ENCODE measurements at regions not wholly inside any gene's neighbourhood (a gene's known extent, or its start where the extent isn't known, plus 50 kb on each side); places are given as distances from the start of the nearest gene placed in this dataset.

DNA sequence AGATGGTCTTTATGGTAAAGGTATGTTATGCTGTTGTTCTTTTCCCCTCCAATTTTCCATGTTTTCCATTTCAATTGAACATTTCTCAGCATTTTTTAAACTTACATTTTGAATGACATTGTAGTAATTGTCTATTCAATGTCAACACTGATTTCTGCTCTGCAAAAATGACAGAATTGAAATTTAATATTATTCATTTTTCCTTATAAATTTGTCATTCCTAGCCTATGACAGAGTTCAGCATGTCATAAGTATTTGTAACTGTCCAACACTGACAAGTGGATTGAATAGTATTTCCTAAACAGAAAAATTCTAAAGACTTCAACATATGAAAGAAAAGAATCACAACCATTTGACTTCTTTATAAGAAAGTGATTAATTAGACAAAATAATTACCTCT lies 1478.3 kb upstream of the CDH6 start:
- Histone ChIP-seq H3K27ac (no peak overlapping the region), H3K4me3 (ENCODE audit: low read depth, low read length) (no peak overlapping the region), H3K27me3 (replicated peaks) (no peaks in the 10 kb centered on the region), H3K36me3 (replicated peaks) (no peaks in the 10 kb centered on the region)
- no peak for DNase-seq
- in situ Hi-C loops (cut with HindIII; ENCODE audit: low pct_ligation_motif_present, low sequenced_read_pairs): no loop called here
- TF ChIP-seq, protein P1, sequence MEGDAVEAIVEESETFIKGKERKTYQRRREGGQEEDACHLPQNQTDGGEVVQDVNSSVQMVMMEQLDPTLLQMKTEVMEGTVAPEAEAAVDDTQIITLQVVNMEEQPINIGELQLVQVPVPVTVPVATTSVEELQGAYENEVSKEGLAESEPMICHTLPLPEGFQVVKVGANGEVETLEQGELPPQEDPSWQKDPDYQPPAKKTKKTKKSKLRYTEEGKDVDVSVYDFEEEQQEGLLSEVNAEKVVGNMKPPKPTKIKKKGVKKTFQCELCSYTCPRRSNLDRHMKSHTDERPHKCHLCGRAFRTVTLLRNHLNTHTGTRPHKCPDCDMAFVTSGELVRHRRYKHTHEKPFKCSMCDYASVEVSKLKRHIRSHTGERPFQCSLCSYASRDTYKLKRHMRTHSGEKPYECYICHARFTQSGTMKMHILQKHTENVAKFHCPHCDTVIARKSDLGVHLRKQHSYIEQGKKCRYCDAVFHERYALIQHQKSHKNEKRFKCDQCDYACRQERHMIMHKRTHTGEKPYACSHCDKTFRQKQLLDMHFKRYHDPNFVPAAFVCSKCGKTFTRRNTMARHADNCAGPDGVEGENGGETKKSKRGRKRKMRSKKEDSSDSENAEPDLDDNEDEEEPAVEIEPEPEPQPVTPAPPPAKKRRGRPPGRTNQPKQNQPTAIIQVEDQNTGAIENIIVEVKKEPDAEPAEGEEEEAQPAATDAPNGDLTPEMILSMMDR (IDR thresholded peaks at IDR 0.05; ENCODE audit: low read depth, low read length, missing control alignments): no peak

GRCh38 chr5:29702875-29703274 lies 1490.6 kb upstream of the CDH6 start:
- in situ Hi-C loops (cut with HindIII; ENCODE audit: low pct_ligation_motif_present, low sequenced_read_pairs): no loop called here
- no peak for DNase-seq
- Histone ChIP-seq H3K4me3 (ENCODE audit: low read depth, low read length) (no peak overlapping the region), H3K27ac (no peak overlapping the region), H3K36me3 (replicated peaks) (no peaks in the 10 kb centered on the region), H3K27me3 (replicated peaks) (no peaks in the 10 kb centered on the region)
- TF ChIP-seq, protein P1 (IDR thresholded peaks at IDR 0.05; ENCODE audit: low read depth, low read length, missing control alignments): no peak

GRCh38 chr5:29701600-29701999 lies 1491.9 kb upstream of the CDH6 start:
- TF ChIP-seq, protein P1 (IDR thresholded peaks at IDR 0.05; ENCODE audit: low read depth, low read length, missing control alignments): no peak
- no peak for DNase-seq
- in situ Hi-C loops (cut with HindIII; ENCODE audit: low pct_ligation_motif_present, low sequenced_read_pairs): no loop called here
- H3K27ac ChIP-seq: no peak overlapping the region
- no peaks in the 10 kb centered on the region for H3K27me3 ChIP-seq (replicated peaks)
- no peak overlapping the region for H3K4me3 ChIP-seq (ENCODE audit: low read depth, low read length)
- H3K36me3 ChIP-seq (replicated peaks): no peaks in the 10 kb centered on the region

- Histone ChIP-seq H3K27me3 (replicated peaks) (no peaks in the 10 kb centered on the region), H3K36me3 (replicated peaks) (no peaks in the 10 kb centered on the region), H3K4me3 (ENCODE audit: low read depth, low read length) (no peak overlapping the region), H3K27ac (no peak overlapping the region)
- TF ChIP-seq, protein P1 (IDR thresholded peaks at IDR 0.05; ENCODE audit: low read depth, low read length, missing control alignments): no peak
- in situ Hi-C loops (cut with HindIII; ENCODE audit: low pct_ligation_motif_present, low sequenced_read_pairs): no loop called here
- no peak for DNase-seq
Measured at GRCh38 chr5:29697785-29698414, 1495.6 kb upstream of the CDH6 start.

GRCh38 chr5:29697278-29697677 lies 1496.2 kb upstream of the CDH6 start:
- no peaks in the 10 kb centered on the region for H3K36me3 ChIP-seq (replicated peaks)
- in situ Hi-C loops (cut with HindIII; ENCODE audit: low pct_ligation_motif_present, low sequenced_read_pairs): no loop called here
- H3K4me3 ChIP-seq (ENCODE audit: low read depth, low read length): no peak overlapping the region
- no peaks in the 10 kb centered on the region for H3K27me3 ChIP-seq (replicated peaks)
- TF ChIP-seq, protein P1 (IDR thresholded peaks at IDR 0.05; ENCODE audit: low read depth, low read length, missing control alignments): no peak
- H3K27ac ChIP-seq: no peak overlapping the region
- no peak for DNase-seq

- TF ChIP-seq, protein P1 (IDR thresholded peaks at IDR 0.05; ENCODE audit: low read depth, low read length, missing control alignments): no peak
- in situ Hi-C loops (cut with HindIII; ENCODE audit: low pct_ligation_motif_present, low sequenced_read_pairs): no loop called here
- no peak for DNase-seq
Measured at GRCh38 chr5:29672678-29673077, 1520.8 kb upstream of the CDH6 start.

More at GRCh38 chr5:29672678-29673077, 1520.8 kb upstream of the CDH6 start:
- Histone ChIP-seq H3K36me3 (replicated peaks) (no peaks in the 10 kb centered on the region), H3K4me3 (ENCODE audit: low read depth, low read length) (no peak overlapping the region), H3K27ac (no peak overlapping the region), H3K27me3 (replicated peaks) (no peaks in the 10 kb centered on the region)

All from brain microvascular endothelial cell (primary cell).